ENCODE measurements at regions not wholly inside any gene's neighbourhood (a gene's known extent, or its start where the extent isn't known, plus 50 kb on each side); places are given as distances from the start of the nearest gene placed in this dataset.
A peak's percentile ranks its signal among the peaks of the same experiment; 100 is the strongest.
"Not testable (repeated sequence)": the region's sequence is repeated elsewhere in the genome, so short reads cannot be mapped to it uniquely, and the experiment has no call there.

DNA sequence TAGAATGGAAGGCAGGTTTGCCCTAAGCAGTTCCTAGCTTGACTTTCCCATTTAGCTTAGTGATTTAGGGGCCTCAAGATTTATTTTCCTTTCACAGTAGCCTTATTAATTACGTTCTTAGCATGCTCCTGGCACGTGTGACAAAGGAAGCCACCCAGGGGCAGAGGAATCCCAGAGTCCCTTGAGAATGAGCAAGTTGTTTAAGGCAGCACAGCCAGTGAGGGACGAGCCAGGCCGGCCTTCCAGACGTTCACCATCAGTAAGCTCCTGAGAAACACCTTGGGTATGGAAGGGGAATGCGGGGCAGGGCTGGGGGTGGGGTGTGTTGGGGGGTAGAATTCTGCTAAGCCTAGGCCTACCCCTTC is 76.3 kb downstream of the SOWAHC start:
- Histone ChIP-seq H3K27me3 (no peaks in the 10 kb centered on the region), H3K4me3 (no peak overlapping the region), H3K27ac (peak overlapping the region; percentile 78 to 81), H3K36me3 (no peaks in the 10 kb centered on the region), H3K4me1 (peaks cover 0 to 28% of the 10 kb centered on the region in 2 donors), H3K9me3 (no peaks in the 10 kb centered on the region)
- DNase-seq (ENCODE audit: low spot score), result no peak
- TF ChIP-seq, protein P1, sequence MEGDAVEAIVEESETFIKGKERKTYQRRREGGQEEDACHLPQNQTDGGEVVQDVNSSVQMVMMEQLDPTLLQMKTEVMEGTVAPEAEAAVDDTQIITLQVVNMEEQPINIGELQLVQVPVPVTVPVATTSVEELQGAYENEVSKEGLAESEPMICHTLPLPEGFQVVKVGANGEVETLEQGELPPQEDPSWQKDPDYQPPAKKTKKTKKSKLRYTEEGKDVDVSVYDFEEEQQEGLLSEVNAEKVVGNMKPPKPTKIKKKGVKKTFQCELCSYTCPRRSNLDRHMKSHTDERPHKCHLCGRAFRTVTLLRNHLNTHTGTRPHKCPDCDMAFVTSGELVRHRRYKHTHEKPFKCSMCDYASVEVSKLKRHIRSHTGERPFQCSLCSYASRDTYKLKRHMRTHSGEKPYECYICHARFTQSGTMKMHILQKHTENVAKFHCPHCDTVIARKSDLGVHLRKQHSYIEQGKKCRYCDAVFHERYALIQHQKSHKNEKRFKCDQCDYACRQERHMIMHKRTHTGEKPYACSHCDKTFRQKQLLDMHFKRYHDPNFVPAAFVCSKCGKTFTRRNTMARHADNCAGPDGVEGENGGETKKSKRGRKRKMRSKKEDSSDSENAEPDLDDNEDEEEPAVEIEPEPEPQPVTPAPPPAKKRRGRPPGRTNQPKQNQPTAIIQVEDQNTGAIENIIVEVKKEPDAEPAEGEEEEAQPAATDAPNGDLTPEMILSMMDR (IDR thresholded peaks at IDR 0.05), result no peak

DNA sequence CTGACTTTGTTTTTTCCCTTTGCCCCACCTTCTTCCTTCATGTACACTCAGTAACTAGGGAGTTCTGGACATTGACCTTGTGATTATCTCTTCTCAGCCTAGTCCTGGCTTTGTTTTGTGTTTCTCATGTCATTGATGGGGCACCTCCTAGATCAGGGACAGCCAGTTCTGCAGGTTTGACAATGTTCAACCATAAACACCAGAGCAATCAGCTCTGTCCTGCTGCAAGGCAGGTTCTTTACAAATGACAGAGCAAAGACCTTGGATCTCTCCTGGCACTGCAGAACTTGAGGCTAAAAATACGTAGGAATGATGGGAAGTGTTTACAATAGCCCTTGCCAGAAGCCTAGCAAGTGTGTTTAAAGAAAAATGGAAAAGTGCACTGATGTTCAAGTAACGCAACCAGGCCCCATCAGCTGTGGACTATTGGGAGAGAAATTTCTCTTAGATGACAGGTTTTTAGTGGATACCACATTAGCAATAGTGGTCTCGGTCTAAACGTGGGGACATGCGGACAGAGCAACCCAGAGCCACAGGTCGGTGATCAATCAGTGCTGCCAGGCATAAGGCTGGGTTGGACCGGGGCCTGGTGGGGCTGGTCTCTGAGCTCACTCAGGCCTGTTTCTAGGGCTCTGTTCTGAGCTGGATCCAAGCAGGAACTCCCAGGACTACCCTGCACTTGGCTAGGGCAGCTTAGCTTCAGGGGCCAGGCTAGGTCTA is 76.8 kb downstream of the SOWAHC start:
- Histone ChIP-seq H3K36me3 (no peaks in the 10 kb centered on the region), H3K27me3 (no peaks in the 10 kb centered on the region), H3K9me3 (no peaks in the 10 kb centered on the region), H3K4me3 (no peak overlapping the region), H3K4me1 (peaks cover 0 to 28% of the 10 kb centered on the region in 2 donors), H3K27ac (peak overlapping the region; percentile 78 to 81)
- no peak for DNase-seq (ENCODE audit: low spot score)
- TF ChIP-seq, protein P1 (IDR thresholded peaks at IDR 0.05), result no peak

DNA sequence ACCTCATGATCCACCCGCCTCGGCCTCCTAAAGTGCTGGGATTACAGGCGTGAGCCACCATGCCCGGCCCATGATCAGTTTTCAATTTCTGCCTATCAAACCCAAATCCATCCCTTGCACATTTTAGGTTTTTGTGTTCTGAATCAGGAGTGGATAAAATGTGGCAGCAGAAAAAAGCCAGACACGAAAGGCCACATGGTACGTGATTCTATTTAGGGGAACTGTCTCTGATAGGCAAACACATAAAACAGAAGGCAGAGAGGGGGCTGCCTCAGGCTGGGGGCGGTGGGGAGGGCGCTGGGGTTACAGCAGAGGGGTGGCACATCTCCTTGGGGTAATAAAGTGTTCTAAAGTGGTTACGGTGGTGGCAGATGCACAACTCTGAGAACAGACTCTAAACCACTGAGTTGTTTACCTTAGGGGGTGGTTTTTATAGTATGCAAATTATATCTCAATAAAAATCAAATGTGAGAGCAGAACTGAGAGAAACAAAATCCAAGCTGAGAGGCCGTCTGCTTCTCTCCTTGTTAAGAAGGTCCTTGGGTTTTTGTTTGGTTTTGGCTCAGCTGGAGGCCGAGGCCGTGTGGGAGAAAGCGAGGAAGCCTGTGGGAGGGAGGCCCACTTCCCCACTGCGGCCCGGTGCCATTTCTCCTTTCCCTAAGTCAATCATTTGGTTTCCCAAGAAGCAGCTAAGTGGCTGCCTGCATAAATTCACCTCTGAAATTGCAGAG is 78.0 kb downstream of the SOWAHC start:
- H3K27me3 ChIP-seq, result no peaks in the 10 kb centered on the region
- no peak for DNase-seq (ENCODE audit: low spot score)
- no peaks in the 10 kb centered on the region for H3K9me3 ChIP-seq
- H3K27ac ChIP-seq, result peak overlapping the region; percentile 78 to 81
- TF ChIP-seq, protein P1 (IDR thresholded peaks at IDR 0.05), result no peak
- H3K4me3 ChIP-seq, result no peak overlapping the region
- H3K36me3 ChIP-seq, result no peaks in the 10 kb centered on the region
- H3K4me1 ChIP-seq, result peaks cover 0 to 28% of the 10 kb centered on the region in 2 donors

DNA sequence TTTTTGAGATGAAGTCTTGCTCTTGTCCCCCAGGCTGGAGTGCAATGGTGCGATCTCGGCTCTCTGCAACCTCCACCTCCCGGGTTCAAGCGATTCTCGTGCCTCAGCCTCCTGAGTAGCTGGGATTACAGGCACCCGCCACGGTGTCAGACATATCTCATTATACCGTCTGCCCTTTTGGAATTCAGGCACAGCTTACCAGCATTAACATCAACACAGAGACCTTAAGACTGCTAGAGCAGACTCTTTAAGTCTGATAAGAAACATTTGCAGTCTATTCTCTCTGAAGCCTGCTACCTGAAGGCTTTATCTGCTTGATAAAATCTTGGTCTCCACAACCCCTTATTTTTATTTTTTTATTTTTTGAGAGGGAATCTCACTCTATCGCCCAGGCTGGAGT is 78.7 kb downstream of the SOWAHC start:
- H3K4me1 ChIP-seq, result peaks cover 0 to 28% of the 10 kb centered on the region in 2 donors
- H3K36me3 ChIP-seq; H3K4me3 ChIP-seq; H3K27me3 ChIP-seq; H3K9me3 ChIP-seq; DNase-seq (ENCODE audit: low spot score): not testable (repeated sequence)
- peak overlapping the region in 1 of 2 donors; percentile 81 for H3K27ac ChIP-seq

DNA sequence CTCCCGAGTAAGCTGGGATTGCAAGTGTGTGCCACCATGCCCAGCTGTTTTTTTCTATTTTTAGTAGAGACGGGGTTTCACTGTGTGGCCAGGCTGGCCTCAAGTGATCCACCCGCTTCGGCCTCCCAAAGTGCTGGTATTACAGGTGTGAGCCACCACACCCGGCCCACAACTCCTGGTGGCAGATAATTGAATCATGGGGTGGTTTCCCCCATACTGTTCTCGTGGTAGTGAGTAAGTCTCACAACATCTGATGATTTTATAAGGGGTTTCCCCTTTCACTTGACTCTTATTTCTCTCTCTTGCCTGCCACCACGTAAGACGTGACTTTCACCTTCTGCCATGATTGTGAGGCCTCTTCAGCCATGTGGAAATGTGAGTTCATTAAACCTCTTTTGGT is 79.1 kb downstream of the SOWAHC start:
- not testable (repeated sequence) for H3K27ac ChIP-seq; H3K4me3 ChIP-seq; H3K9me3 ChIP-seq; H3K36me3 ChIP-seq; H3K27me3 ChIP-seq; DNase-seq (ENCODE audit: low spot score)
- peaks cover 0 to 28% of the 10 kb centered on the region in 2 donors for H3K4me1 ChIP-seq

DNA sequence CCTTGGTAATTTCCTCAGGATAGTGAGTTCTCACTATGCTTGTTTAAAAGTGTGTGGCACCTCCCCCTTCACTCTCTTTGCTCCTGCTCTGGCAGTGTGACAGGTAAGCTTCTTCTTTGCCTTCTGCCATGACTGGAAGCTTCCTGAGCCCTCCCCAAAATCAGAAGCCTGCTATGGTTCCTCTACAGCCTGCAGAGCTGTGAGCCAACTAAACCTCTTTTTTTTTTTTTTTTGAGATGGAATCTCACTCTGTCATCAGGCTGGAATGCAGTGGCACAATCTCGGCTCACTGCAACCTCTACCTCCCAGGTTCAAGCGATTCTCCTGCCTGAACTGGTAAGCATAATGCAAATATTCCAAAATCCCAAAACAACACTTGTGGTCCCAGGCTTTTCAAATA is 80.0 kb downstream of the SOWAHC start:
- TF ChIP-seq, protein P1 (IDR thresholded peaks at IDR 0.05), result no peak
- no peak for DNase-seq (ENCODE audit: low spot score)
- H3K27ac ChIP-seq, result no peak overlapping the region

More for the DNA sequence above, 80.0 kb downstream of the SOWAHC start:
- peaks cover 0 to 34% of the 10 kb centered on the region in 2 donors for H3K4me1 ChIP-seq
- no peaks in the 10 kb centered on the region for H3K27me3 ChIP-seq
- no peak overlapping the region for H3K4me3 ChIP-seq
- no peaks in the 10 kb centered on the region for H3K36me3 ChIP-seq
- no peaks in the 10 kb centered on the region for H3K9me3 ChIP-seq

All from right atrium auricular region (tissue), 2 donors.